ENCODE measurements at regions not wholly inside any gene's neighbourhood (a gene's known extent, or its start where the extent isn't known, plus 50 kb on each side); places are given as distances from the start of the nearest gene placed in this dataset.

GRCh38 chr2:128746356-128746755, 427.7 kb upstream of the HS6ST1 start:
- Histone ChIP-seq H3K4me3 (ENCODE audit: low read length) (no peak overlapping the region), H3K4me1 (ENCODE audit: insufficient read depth, low read length) (no peaks in the 10 kb centered on the region), H3K27me3 (ENCODE audit: insufficient read depth, low read length) (no peaks in the 10 kb centered on the region), H3K9me3 (ENCODE audit: low read depth, low read length) (no peaks in the 10 kb centered on the region)

DNA sequence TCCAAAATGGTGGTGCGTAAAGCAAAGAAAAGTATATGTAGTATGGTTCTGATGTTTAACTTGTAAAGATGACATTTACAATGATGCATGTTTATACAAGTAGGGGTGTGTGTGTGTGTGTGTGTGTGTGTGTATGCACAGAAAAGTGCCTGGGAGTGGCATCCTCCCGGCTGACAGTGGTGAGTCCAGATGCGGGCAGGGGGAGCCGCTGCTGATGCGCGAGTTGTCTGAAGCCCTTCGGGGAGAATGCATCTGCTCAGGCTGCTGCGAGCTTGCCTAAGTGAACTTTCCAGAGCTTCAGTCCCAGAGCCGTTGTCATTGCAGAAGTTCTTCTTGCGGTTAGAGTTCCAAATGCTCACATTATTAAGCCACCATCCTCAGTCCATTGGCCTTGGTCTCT, 429.7 kb upstream of the HS6ST1 start:
- Histone ChIP-seq H3K9me3 (ENCODE audit: low read depth, low read length) (no peaks in the 10 kb centered on the region), H3K4me3 (ENCODE audit: low read length) (no peak overlapping the region), H3K4me1 (ENCODE audit: insufficient read depth, low read length) (peaks cover 8% of the 10 kb centered on the region), H3K27me3 (ENCODE audit: insufficient read depth, low read length) (no peaks in the 10 kb centered on the region)

- H3K4me1 ChIP-seq (ENCODE audit: insufficient read depth, low read length), result peaks cover 15% of the 10 kb centered on the region
- no peak overlapping the region for H3K4me3 ChIP-seq (ENCODE audit: low read length)
- no peaks in the 10 kb centered on the region for H3K9me3 ChIP-seq (ENCODE audit: low read depth, low read length)
- H3K27me3 ChIP-seq (ENCODE audit: insufficient read depth, low read length), result no peaks in the 10 kb centered on the region
Measured at GRCh38 chr2:128748835-128749605, 430.4 kb upstream of the HS6ST1 start.

DNA sequence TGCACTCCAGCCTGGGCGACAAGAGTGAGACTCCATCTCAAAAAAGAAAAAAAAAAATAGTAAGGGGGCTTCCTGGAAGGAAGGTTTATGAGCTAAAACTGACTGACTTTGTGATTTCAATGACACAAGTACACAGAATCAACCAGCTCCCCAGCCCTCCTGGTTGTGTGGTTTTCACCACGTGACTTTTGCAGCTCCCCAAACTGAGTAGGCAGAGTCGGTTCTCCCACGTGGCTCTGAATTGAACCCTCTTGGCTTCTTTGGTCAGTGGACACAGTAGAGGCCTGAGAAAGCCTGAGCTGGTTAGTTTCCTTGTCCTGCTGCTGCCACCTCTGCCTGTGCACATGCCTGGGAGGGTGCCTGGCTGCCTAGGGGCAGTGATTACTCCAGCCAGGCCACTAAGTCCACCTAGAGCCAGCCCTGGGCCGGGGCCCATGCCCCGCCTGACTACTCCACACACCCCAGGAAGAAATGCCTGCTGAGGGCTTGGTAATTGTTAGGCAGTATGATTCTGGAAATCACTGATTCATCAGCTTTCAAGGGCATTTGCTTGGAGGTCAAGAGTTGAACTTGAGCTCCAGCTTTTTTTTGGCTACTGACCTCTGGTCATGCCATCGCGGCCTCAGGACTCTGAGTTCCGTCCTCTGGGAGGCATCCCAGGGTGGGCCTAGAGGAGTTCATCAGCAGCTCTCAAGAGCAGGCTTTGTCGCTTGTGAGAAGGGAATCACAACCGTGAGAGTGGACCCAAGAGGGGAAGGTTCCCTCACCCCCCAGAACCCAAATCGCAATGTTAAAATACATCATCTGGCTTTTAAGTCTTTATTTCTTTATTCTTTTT, 431.9 kb upstream of the HS6ST1 start:
- Histone ChIP-seq H3K4me3 (ENCODE audit: low read length) (no peak overlapping the region), H3K4me1 (ENCODE audit: insufficient read depth, low read length) (peaks cover 24% of the 10 kb centered on the region), H3K9me3 (ENCODE audit: low read depth, low read length) (no peaks in the 10 kb centered on the region), H3K27me3 (ENCODE audit: insufficient read depth, low read length) (no peaks in the 10 kb centered on the region)

DNA sequence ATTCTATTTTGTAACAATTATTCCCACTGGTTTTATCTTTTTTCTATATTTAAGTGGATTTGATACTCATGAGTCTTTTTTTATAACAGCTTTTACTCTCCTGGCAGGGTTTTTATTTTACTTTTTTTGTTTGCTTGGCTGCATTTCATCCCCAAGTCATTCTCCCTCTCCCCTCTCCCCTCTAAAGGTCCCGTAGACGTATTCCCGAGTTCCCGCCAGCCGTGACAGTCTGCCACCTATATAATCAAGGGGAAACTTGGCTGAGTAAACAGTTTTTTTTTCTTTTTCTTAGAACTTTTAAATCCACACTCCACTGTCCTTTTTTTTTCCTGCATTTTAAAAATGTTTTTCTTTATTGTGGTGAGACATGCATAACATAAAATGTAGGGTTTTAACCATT, 433.1 kb upstream of the HS6ST1 start:
- H3K9me3 ChIP-seq (ENCODE audit: low read depth, low read length), result no peaks in the 10 kb centered on the region
- peaks cover 24% of the 10 kb centered on the region for H3K4me1 ChIP-seq (ENCODE audit: insufficient read depth, low read length)
- no peaks in the 10 kb centered on the region for H3K27me3 ChIP-seq (ENCODE audit: insufficient read depth, low read length)
- H3K4me3 ChIP-seq (ENCODE audit: low read length), result no peak overlapping the region

- Histone ChIP-seq H3K4me1 (ENCODE audit: insufficient read depth, low read length) (peaks cover 24% of the 10 kb centered on the region), H3K27me3 (ENCODE audit: insufficient read depth, low read length) (no peaks in the 10 kb centered on the region), H3K4me3 (ENCODE audit: low read length) (no peak overlapping the region), H3K9me3 (ENCODE audit: low read depth, low read length) (no peaks in the 10 kb centered on the region)
Measured at GRCh38 chr2:128752691-128753263, 434.1 kb upstream of the HS6ST1 start.

GRCh38 chr2:128753321-128753720, 434.7 kb upstream of the HS6ST1 start:
- Histone ChIP-seq H3K4me1 (ENCODE audit: insufficient read depth, low read length) (peaks cover 24% of the 10 kb centered on the region), H3K9me3 (ENCODE audit: low read depth, low read length) (no peaks in the 10 kb centered on the region), H3K4me3 (ENCODE audit: low read length) (no peak overlapping the region), H3K27me3 (ENCODE audit: insufficient read depth, low read length) (no peaks in the 10 kb centered on the region)

- Histone ChIP-seq H3K27me3 (ENCODE audit: insufficient read depth, low read length) (no peaks in the 10 kb centered on the region), H3K9me3 (ENCODE audit: low read depth, low read length) (no peaks in the 10 kb centered on the region), H3K4me3 (ENCODE audit: low read length) (no peak overlapping the region), H3K4me1 (ENCODE audit: insufficient read depth, low read length) (peaks cover 24% of the 10 kb centered on the region)
Measured at GRCh38 chr2:128753800-128754199, 435.1 kb upstream of the HS6ST1 start.

- no peak overlapping the region for H3K4me3 ChIP-seq (ENCODE audit: low read length)
- H3K27me3 ChIP-seq (ENCODE audit: insufficient read depth, low read length), result no peaks in the 10 kb centered on the region
- no peaks in the 10 kb centered on the region for H3K9me3 ChIP-seq (ENCODE audit: low read depth, low read length)
- H3K4me1 ChIP-seq (ENCODE audit: insufficient read depth, low read length), result peaks cover 24% of the 10 kb centered on the region
Measured at GRCh38 chr2:128754246-128754724, 435.6 kb upstream of the HS6ST1 start.

DNA sequence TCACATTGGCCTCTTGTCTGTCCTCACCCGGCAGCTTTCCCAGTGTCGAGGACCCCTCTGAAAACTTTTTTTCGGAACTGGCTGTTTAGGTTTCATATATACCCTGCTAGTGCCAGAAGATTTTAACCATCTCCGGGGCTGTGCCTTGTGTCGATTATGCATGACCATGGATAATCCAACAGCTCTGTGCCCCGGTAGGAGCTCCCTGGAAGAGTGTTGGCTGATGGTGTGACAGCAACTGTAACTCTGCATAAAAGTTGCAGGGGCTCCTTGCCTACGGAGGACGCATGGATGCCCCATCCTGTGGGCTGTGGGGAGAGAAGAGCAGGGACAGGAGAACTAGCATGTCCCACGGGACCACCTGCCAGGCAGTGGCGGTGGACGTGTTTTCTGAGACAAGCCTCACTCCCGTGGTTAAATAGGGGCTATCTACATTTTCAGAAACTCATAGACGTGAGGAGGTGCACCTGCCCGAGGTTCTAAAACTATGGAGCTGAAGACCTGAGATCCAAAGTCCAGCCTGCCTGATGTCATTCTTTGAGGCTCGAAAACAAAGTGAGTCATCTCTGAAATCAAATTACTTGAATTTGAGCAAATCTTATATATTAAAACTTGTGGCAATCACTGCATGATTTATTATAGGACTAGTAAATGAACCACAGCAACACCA, 437.2 kb upstream of the HS6ST1 start:
- Histone ChIP-seq H3K27me3 (ENCODE audit: insufficient read depth, low read length) (no peaks in the 10 kb centered on the region), H3K4me1 (ENCODE audit: insufficient read depth, low read length) (peaks cover 24% of the 10 kb centered on the region), H3K4me3 (ENCODE audit: low read length) (no peak overlapping the region), H3K9me3 (ENCODE audit: low read depth, low read length) (no peaks in the 10 kb centered on the region)

DNA sequence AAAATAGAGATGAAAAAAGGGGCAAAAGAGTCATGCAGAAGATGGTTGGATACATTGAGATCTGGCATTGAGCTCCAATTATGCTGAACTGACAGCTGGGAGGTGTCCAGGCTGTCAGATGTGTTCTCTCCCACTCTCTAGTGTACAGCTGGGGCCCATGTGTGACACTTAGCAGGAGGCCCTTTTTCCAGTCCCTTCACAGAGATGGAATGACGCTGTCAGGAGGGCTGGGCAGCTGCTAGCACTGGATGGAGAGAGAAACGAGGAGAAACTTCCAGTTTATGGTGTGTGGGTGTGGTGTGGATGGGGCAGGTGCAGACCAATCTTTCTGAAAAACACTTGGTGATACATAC, 437.7 kb upstream of the HS6ST1 start:
- H3K9me3 ChIP-seq (ENCODE audit: low read depth, low read length), result no peaks in the 10 kb centered on the region
- H3K4me1 ChIP-seq (ENCODE audit: insufficient read depth, low read length), result peaks cover 24% of the 10 kb centered on the region
- no peak overlapping the region for H3K4me3 ChIP-seq (ENCODE audit: low read length)
- H3K27me3 ChIP-seq (ENCODE audit: insufficient read depth, low read length), result no peaks in the 10 kb centered on the region

GRCh38 chr2:128765811-128766210, 447.1 kb upstream of the HS6ST1 start:
- no peaks in the 10 kb centered on the region for H3K27me3 ChIP-seq (ENCODE audit: insufficient read depth, low read length)
- H3K4me1 ChIP-seq (ENCODE audit: insufficient read depth, low read length), result no peaks in the 10 kb centered on the region
- no peaks in the 10 kb centered on the region for H3K9me3 ChIP-seq (ENCODE audit: low read depth, low read length)
- no peak overlapping the region for H3K4me3 ChIP-seq (ENCODE audit: low read length)

DNA sequence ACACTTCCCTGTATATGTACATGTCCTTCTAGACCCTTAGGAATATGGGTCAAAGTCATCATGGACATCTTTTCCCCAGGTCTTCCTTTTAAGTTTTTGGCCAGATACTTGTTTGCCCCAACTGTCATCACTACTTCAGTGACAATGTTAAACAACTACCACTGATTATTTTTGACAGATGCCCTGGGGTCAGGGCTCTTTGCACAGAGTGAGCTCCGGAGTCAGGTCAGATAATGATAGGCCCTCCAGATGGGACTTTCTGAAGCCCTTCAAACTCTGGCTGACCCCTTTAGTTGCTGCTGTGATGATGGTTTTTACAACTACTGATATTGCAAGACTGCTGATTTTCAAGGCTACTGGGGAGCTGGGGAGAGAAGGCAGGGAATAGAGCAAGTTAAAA, 449.4 kb upstream of the HS6ST1 start:
- Histone ChIP-seq H3K4me3 (ENCODE audit: low read length) (no peak overlapping the region), H3K27me3 (ENCODE audit: insufficient read depth, low read length) (no peaks in the 10 kb centered on the region), H3K9me3 (ENCODE audit: low read depth, low read length) (no peaks in the 10 kb centered on the region), H3K4me1 (ENCODE audit: insufficient read depth, low read length) (no peaks in the 10 kb centered on the region)

- Histone ChIP-seq H3K4me1 (ENCODE audit: insufficient read depth, low read length) (no peaks in the 10 kb centered on the region), H3K9me3 (ENCODE audit: low read depth, low read length) (no peaks in the 10 kb centered on the region), H3K4me3 (ENCODE audit: low read length) (no peak overlapping the region), H3K27me3 (ENCODE audit: insufficient read depth, low read length) (no peaks in the 10 kb centered on the region)
Measured at GRCh38 chr2:128769457-128770142, 450.9 kb upstream of the HS6ST1 start.

All from mononuclear cell (primary cell).